GM12865 (cell line): ENCODE measurements at regions not wholly inside any gene's neighbourhood (a gene's known extent, or its start where the extent isn't known, plus 50 kb on each side); places are given as distances from the start of the nearest gene placed in this dataset.

Source experiments
- DNase-seq: peaks from one replicate; pipeline ENCODE4 v3.0.0; 2010; ENCODE audit warnings: low read depth
- H3K4me3 ChIP-seq: 2 replicates; pipeline ENCODE4 v1.5.1; 2011; ENCODE audit warnings: mild to moderate bottlenecking, low read depth, low read length, control low read depth
- TF ChIP-seq, protein P1 (sequence below): IDR thresholded peaks from 2 replicates; pipeline ENCODE4 v1.5.1; 2011; ENCODE audit warnings: low read length, control low read depth, low read depth, inconsistent platforms; ENCODE audit not compliant: insufficient read depth; ENCODE audit errors: missing control alignments

DNA sequence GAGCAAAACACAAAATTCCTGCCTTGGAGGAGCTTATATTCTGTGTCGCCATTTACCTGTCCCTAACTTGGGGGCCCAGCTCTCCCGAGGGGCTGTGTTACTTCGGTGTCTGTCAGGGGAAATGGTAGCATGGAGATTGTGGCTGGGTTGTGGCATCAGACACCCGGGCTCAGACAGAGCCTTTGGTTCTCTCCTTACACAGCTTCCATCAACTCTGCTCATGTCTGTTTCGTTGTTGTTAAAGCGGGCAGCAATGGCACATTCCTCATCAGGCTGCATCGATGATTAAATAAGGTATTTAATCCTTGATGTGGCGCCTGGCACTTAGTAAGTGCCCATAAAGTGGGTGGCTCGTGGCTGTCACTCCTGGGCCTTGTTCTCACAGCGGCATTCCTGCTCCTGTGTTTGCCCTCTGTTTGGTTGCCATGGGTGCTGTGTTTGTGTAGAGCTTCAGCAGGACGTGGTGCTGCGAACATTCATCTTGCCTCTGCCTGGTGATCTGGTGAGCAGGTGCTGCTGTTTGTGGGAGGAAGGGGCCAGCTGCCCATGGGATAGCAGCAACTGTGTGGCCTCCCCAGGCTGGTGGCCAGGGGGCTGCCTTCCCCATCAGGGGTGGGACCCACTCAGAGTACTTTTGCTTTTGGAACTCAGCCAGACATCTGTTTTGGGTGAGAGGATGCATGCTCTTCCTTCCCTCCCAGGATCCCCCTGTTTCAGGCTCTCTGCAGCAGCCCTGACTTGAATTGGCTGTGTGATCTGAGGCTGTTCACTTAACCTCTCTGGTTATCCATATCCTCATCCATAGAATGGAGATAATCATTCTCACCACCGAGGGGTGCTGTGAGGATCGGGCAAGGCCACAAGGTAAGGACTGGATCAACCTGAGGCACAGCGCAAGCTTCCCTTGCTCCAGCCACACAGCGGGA, 207.2 kb upstream of the SVIL start:
- H3K4me3 ChIP-seq: no peak overlapping the region
- DNase-seq: no peak
- TF ChIP-seq, protein P1, sequence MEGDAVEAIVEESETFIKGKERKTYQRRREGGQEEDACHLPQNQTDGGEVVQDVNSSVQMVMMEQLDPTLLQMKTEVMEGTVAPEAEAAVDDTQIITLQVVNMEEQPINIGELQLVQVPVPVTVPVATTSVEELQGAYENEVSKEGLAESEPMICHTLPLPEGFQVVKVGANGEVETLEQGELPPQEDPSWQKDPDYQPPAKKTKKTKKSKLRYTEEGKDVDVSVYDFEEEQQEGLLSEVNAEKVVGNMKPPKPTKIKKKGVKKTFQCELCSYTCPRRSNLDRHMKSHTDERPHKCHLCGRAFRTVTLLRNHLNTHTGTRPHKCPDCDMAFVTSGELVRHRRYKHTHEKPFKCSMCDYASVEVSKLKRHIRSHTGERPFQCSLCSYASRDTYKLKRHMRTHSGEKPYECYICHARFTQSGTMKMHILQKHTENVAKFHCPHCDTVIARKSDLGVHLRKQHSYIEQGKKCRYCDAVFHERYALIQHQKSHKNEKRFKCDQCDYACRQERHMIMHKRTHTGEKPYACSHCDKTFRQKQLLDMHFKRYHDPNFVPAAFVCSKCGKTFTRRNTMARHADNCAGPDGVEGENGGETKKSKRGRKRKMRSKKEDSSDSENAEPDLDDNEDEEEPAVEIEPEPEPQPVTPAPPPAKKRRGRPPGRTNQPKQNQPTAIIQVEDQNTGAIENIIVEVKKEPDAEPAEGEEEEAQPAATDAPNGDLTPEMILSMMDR: no peak

DNA sequence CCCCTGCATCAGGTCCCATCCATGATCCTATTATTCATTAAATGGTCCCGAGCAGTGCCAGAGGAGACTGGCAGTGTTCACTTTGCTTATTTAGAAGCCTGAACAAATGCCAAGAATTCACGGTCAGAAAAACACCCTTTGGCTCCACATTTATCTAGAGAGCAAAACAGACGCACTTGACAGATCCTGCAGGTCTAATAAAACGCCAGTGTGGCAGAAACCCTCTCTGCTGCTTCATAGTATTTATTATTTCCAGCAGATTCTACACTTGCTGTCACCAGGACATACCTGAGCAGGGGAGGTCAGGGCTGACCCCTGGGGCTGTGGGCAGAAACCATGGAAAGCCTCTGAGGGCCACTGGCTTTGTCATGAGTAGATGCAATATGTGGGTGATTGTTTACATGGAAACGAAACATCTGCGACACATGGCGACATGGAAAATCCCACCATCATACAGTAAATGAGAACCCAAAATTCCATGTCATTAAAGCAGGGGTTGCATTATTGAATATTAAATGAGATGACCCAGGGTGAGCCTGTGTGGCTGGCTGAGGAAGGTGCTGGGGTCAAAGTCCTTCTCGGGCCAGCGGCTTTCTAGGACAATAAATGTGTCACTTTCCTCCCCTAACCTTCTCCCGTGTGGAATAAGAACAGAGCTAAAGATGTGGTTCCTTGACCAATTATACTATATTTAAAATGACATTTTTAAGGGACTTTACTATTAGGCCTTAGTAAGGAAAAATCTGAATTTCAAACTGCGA, 205.9 kb upstream of the SVIL start:
- TF ChIP-seq, protein P1: no peak
- H3K4me3 ChIP-seq: no peak overlapping the region

DNA sequence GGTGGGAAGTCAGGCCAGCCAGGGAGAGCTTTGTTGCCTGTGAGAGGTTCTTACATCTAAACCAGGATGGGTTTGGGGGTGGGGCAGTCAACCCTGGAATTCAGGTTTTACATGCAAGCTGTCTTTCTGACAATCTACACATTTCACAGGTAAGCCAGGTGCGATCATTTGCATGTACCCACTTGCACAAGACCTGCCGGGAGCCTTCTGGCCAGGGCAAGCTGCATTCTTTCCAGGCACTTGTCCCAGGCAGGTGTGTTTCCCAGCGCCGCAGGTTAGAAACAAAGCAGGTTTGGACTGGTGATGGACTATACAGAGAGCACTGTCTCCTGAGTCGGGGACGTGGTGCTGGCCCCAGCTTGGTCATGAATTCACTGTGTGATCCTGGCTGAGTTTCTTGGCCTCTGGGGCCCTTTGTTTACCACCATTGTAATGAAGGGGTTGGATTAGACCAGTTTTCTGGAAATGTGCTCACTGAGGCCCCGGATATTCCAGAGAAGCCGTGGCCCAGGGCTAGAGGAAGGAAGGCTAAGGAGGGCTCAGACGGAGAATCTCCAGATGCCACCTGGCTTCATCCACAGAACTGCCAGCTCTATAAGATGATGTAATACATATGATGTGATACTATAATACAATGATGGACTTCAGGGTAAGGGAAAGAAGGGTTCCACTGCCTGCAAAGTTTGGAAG, 205.2 kb upstream of the SVIL start:
- H3K4me3 ChIP-seq: no peak overlapping the region
- TF ChIP-seq, protein P1: no peak
- DNase-seq: no peak

More for the DNA sequence above, 205.9 kb upstream of the SVIL start:
- no peak for DNase-seq

DNA sequence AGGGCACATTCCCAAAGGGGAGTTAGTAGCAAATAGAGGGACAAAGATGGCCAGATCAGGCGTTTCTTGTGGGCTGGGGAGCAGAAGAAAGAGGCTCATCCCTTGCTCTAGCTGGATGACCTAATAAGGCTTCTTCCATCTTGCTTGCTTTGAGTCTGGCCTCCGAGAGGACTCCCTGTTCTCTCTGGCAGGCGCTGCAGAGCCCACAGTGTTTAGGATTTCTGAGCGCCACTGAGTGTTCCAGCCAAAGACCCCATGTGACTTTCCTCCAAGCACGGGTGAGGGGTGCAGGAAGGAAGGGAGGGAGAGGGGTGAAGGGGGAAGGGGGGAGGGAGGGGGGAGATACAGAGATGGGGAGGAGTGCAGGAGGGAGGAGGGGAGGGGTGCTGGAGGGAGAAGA, 203.8 kb upstream of the SVIL start:
- TF ChIP-seq, protein P1: no peak
- no peak overlapping the region for H3K4me3 ChIP-seq
- no peak for DNase-seq

DNA sequence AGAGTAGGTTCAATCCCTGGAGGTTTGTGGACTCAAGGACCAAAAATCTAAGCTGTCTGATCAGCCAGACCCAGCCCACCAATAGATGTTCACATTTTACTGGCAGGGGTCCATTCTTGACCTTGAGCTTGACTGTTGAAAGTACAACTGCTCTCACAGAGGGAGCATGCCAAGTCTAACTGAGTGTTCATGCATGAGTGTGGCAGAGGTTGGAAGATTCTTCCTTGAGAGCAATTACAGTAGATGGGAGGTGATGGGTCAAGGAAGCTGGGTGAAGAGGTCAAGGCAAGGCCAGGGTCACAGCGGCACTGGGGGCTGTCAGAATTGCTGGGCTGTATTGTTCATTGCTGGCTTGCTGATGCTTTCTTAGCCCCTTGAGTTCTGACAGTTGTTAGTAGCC, 202.8 kb upstream of the SVIL start:
- no peak for DNase-seq
- TF ChIP-seq, protein P1: no peak
- H3K4me3 ChIP-seq: no peak overlapping the region

DNA sequence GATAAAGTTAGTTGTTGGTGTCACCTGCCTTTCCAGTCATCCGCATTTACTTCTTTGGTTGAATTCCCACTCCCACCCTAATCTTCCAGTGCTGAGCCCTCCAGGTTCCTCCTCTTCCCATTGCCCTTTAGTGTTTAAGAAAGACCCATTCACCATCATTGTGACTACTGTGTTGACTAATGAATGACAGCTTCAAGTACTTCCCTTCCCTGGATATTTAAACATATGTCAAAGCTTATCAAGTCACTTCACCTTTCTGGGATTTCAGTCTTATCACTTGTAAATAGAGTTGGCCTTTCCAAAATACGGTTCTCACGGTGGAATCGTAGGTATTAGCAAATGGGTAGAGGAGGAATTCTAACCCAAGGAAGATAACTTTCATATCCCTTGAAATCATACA, 201.6 kb upstream of the SVIL start:
- DNase-seq: no peak
- no peak overlapping the region for H3K4me3 ChIP-seq
- TF ChIP-seq, protein P1: no peak
